HL-60 (cell line): ENCODE measurements at regions not wholly inside any gene's neighbourhood (a gene's known extent, or its start where the extent isn't known, plus 50 kb on each side); places are given as distances from the start of the nearest gene placed in this dataset.

Experiments used
- DNase-seq, 2 experiments: peaks; one replicate each; pipeline ENCODE4 v3.0.0-alpha.2; 2010 to 2020; ENCODE audit warnings: low read depth in 1 of 2, low spot score in 1 of 2
- H3K27ac ChIP-seq: fragments of 250-450 bp; sonication (Bioruptor Pico); replicated peaks from 2 replicates; pipeline ENCODE4 v1.5.1; 2020; ENCODE audit warnings: mild to moderate bottlenecking, moderate library complexity
- H3K27me3 ChIP-seq: fragments of 250-450 bp; sonication (Bioruptor Pico); 2 replicates; pipeline ENCODE4 v1.5.1; 2021; ENCODE audit warnings: mild to moderate bottlenecking, moderate library complexity; ENCODE audit not compliant: insufficient read depth, poor library complexity, severe bottlenecking
- H3K4me3 ChIP-seq: replicated peaks from 2 replicates; pipeline ENCODE4 v1.5.1; 2011; ENCODE audit warnings: mild to moderate bottlenecking, control low read depth, low read length; ENCODE audit not compliant: insufficient read depth
- CTCF ChIP-seq: IDR thresholded peaks from one replicate; pipeline ENCODE4 v1.5.1; 2011; ENCODE audit warnings: low read length, control low read depth, inconsistent platforms; ENCODE audit not compliant: insufficient read depth
- GABPA ChIP-seq: IDR thresholded peaks from 2 replicates; pipeline ENCODE4 v1.6.1; 2012; ENCODE audit warnings: low read depth
- POLR2AphosphoS5 ChIP-seq: IDR thresholded peaks from 2 replicates; pipeline ENCODE4 v1.6.1; 2012; ENCODE audit warnings: low read depth
- REST ChIP-seq: IDR thresholded peaks from 2 replicates; pipeline ENCODE4 v1.6.1; 2012; ENCODE audit warnings: low read depth; ENCODE audit not compliant: insufficient replicate concordance
- SPI1 ChIP-seq: IDR thresholded peaks from 2 replicates; pipeline ENCODE4 v1.6.1; 2012; ENCODE audit warnings: low read depth, mild to moderate bottlenecking, borderline replicate concordance

GRCh38 chr7:68904630-68905029 is 693.6 kb upstream of the AUTS2 start:
- H3K4me3 ChIP-seq: no peak overlapping the region
- TF ChIP-seq CTCF (no peak), GABPA (no peak), REST (no peak), POLR2AphosphoS5 (no peak), SPI1 (no peak)
- DNase-seq: no peak
- no peaks in the 10 kb centered on the region for H3K27me3 ChIP-seq
- H3K27ac ChIP-seq: no peak overlapping the region

GRCh38 chr7:68911754-68912153 is 686.5 kb upstream of the AUTS2 start:
- Histone ChIP-seq H3K4me3 (no peak overlapping the region), H3K27ac (no peak overlapping the region), H3K27me3 (no peaks in the 10 kb centered on the region)
- no peak for DNase-seq
- no peak for TF ChIP-seq POLR2AphosphoS5
- TF ChIP-seq CTCF: no peak
- TF ChIP-seq REST: no peak
- TF ChIP-seq SPI1: no peak
- no peak for TF ChIP-seq GABPA

- H3K4me3 ChIP-seq: no peak overlapping the region
- TF ChIP-seq CTCF: no peak
- TF ChIP-seq POLR2AphosphoS5: no peak
- TF ChIP-seq GABPA: no peak
- H3K27me3 ChIP-seq: no peaks in the 10 kb centered on the region
- no peak for DNase-seq
- H3K27ac ChIP-seq: no peak overlapping the region
These were observed 684.3 kb upstream of the AUTS2 start for GRCh38 chr7:68914006-68914405.

- Histone ChIP-seq H3K27ac (no peak overlapping the region), H3K27me3 (no peaks in the 10 kb centered on the region), H3K4me3 (no peak overlapping the region)
- no peak for DNase-seq
- TF ChIP-seq SPI1: no peak
- TF ChIP-seq GABPA: no peak
- no peak for TF ChIP-seq REST
- TF ChIP-seq POLR2AphosphoS5: no peak
- no peak for TF ChIP-seq CTCF
These were observed 681.1 kb upstream of the AUTS2 start for GRCh38 chr7:68917041-68917651.
